ENCODE measurements at regions not wholly inside any gene's neighbourhood (a gene's known extent, or its start where the extent isn't known, plus 50 kb on each side); places are given as distances from the start of the nearest gene placed in this dataset.

GRCh38 chr21:35343046-35343819 lies 294.1 kb upstream of the RUNX1 start (continued):
- TF ChIP-seq NR0B2 (CRISPR knock-in tag; IDR thresholded peaks at IDR 0.05) (no peak), GPN1 (CRISPR knock-in tag; IDR thresholded peaks at IDR 0.05; ENCODE audit: borderline replicate concordance) (no peak), YEATS4 (CRISPR knock-in tag; IDR thresholded peaks at IDR 0.05; ENCODE audit: borderline replicate concordance) (no peak), ZNF432 (CRISPR knock-in tag; IDR thresholded peaks at IDR 0.05; ENCODE audit: borderline replicate concordance) (no peak), MBD4 (IDR thresholded peaks at IDR 0.05; ENCODE audit: borderline replicate concordance, low read length) (no peak), TGIF2 (CRISPR knock-in tag; IDR thresholded peaks at IDR 0.05) (no peak)
- TF ChIP-seq, protein P1, sequence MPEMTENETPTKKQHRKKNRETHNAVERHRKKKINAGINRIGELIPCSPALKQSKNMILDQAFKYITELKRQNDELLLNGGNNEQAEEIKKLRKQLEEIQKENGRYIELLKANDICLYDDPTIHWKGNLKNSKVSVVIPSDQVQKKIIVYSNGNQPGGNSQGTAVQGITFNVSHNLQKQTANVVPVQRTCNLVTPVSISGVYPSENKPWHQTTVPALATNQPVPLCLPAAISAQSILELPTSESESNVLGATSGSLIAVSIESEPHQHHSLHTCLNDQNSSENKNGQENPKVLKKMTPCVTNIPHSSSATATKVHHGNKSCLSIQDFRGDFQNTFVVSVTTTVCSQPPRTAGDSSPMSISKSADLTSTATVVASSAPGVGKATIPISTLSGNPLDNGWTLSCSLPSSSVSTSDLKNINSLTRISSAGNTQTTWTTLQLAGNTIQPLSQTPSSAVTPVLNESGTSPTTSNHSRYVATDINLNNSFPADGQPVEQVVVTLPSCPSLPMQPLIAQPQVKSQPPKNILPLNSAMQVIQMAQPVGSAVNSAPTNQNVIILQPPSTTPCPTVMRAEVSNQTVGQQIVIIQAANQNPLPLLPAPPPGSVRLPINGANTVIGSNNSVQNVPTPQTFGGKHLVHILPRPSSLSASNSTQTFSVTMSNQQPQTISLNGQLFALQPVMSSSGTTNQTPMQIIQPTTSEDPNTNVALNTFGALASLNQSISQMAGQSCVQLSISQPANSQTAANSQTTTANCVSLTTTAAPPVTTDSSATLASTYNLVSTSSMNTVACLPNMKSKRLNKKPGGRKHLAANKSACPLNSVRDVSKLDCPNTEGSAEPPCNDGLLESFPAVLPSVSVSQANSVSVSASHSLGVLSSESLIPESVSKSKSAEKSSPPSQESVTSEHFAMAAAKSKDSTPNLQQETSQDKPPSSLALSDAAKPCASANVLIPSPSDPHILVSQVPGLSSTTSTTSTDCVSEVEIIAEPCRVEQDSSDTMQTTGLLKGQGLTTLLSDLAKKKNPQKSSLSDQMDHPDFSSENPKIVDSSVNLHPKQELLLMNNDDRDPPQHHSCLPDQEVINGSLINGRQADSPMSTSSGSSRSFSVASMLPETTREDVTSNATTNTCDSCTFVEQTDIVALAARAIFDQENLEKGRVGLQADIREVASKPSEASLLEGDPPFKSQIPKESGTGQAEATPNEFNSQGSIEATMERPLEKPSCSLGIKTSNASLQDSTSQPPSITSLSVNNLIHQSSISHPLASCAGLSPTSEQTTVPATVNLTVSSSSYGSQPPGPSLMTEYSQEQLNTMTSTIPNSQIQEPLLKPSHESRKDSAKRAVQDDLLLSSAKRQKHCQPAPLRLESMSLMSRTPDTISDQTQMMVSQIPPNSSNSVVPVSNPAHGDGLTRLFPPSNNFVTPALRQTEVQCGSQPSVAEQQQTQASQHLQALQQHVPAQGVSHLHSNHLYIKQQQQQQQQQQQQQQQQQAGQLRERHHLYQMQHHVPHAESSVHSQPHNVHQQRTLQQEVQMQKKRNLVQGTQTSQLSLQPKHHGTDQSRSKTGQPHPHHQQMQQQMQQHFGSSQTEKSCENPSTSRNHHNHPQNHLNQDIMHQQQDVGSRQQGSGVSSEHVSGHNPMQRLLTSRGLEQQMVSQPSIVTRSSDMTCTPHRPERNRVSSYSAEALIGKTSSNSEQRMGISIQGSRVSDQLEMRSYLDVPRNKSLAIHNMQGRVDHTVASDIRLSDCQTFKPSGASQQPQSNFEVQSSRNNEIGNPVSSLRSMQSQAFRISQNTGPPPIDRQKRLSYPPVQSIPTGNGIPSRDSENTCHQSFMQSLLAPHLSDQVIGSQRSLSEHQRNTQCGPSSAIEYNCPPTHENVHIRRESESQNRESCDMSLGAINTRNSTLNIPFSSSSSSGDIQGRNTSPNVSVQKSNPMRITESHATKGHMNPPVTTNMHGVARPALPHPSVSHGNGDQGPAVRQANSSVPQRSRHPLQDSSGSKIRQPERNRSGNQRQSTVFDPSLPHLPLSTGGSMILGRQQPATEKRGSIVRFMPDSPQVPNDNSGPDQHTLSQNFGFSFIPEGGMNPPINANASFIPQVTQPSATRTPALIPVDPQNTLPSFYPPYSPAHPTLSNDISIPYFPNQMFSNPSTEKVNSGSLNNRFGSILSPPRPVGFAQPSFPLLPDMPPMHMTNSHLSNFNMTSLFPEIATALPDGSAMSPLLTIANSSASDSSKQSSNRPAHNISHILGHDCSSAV (CRISPR knock-in tag; IDR thresholded peaks at IDR 0.05; ENCODE audit: borderline replicate concordance): no peak
- TF ChIP-seq, protein P2, sequence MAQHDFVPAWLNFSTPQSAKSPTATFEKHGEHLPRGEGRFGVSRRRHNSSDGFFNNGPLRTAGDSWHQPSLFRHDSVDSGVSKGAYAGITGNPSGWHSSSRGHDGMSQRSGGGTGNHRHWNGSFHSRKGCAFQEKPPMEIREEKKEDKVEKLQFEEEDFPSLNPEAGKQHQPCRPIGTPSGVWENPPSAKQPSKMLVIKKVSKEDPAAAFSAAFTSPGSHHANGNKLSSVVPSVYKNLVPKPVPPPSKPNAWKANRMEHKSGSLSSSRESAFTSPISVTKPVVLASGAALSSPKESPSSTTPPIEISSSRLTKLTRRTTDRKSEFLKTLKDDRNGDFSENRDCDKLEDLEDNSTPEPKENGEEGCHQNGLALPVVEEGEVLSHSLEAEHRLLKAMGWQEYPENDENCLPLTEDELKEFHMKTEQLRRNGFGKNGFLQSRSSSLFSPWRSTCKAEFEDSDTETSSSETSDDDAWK (CRISPR knock-in tag; IDR thresholded peaks at IDR 0.05): no peak

All from HepG2 (cell line).